Esophagus muscularis mucosa (tissue), 4 donors: ENCODE measurements at regions not wholly inside any gene's neighbourhood (a gene's known extent, or its start where the extent isn't known, plus 50 kb on each side); places are given as distances from the start of the nearest gene placed in this dataset.

Experiments used
- DNase-seq: peaks from one replicate; pipeline ENCODE4 v3.0.0-alpha.2; 2017; ENCODE audit errors: extremely low spot score
- H3K27ac ChIP-seq, 4 donors: fragments of 200-600 bp; sonication (generic); replicated peaks in 1 of 4; 1 replicate in 3 of 4; 2 replicates in 1 of 4; pipeline ENCODE4 v1.5.1; 2016 to 2019; ENCODE audit warnings: mild to moderate bottlenecking in 1 of 4
- H3K27me3 ChIP-seq, 4 donors: fragments of 200-600 bp; sonication (generic); one replicate each; pipeline versions ENCODE4 v1.5.1 to v1.6.0; 2016 to 2019
- H3K36me3 ChIP-seq, 4 donors: fragments of 200-600 bp; sonication (generic); one replicate each; pipeline ENCODE4 v1.5.1; 2016 to 2019
- H3K4me1 ChIP-seq, 4 donors: fragments of 200-600 bp; sonication (generic); one replicate each; pipeline ENCODE4 v1.5.1; 2016 to 2019
- H3K4me3 ChIP-seq, 4 donors: fragments of 200-600 bp; sonication (generic); 1 replicate in 2 of 4; 2 replicates in 2 of 4; pipeline ENCODE4 v1.5.1; 2016 to 2019; ENCODE audit warnings: mild to moderate bottlenecking in 4 of 4, moderate library complexity in 1 of 4
- H3K9me3 ChIP-seq, 4 donors: fragments of 200-600 bp; sonication (generic); 1 replicate in 3 of 4; 2 replicates in 1 of 4; pipeline ENCODE4 v1.5.1; 2016 to 2019
- EP300 ChIP-seq: sonication (generic); formaldehyde crosslinking; IDR thresholded peaks from one replicate; pipeline ENCODE4 v1.6.1; 2017; ENCODE audit warnings: antibody characterized with exemption
- POLR2A ChIP-seq: fragments of 450-650 bp; IDR thresholded peaks from one replicate; pipeline ENCODE4 v1.6.1; 2017; ENCODE audit warnings: antibody characterized with exemption, moderate library complexity, mild to moderate bottlenecking, low read depth
- POLR2AphosphoS5 ChIP-seq, 2 donors: sonication (generic); formaldehyde crosslinking; IDR thresholded peaks; one replicate each; pipeline ENCODE4 v1.6.1; 2017; ENCODE audit warnings: antibody characterized with exemption in 2 of 2
- WGBS: methylation state at CpG from one replicate; pipeline ENCODE4 v1.1.5; 2018; 5-methylcytosine and 5-hydroxymethylcytosine counted together
- intact Hi-C: fragments of 100-400 bp; cut with DNase I; formaldehyde crosslinking; loops from one replicate; pipeline ENCODE4 v1.15.1; 2023
- TF ChIP-seq, protein P1 (sequence below), 3 experiments: fragments of 200-600 bp in 2 of 3; fragments of 450-650 bp in 1 of 3; sonication (generic) in 2 of 3; IDR thresholded peaks; one replicate each; pipeline ENCODE4 v1.5.1; 2017 to 2019; ENCODE audit warnings: antibody characterized with exemption in 3 of 3, mild to moderate bottlenecking in 2 of 3, moderate library complexity in 1 of 3

DNA sequence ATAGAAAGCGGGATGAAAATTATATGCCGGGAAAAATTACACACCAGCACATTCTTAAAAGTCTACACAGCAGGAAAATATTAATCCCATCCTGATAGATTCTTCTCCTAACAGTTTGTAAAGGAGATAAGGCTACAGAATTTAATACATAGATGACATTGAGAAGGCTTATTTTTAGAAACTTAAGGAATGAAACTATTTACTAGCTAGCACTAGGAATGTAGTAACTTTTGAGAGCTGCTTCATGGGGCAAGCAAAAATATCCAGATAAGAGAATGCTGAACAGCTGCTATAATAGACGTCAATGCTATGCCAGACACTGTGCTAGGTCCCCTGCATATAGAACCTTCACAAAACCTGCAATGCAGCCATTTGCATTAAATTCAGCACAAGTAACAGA, 912.7 kb upstream of the NR2F2 start:
- 75% methylated on average over 3 of the region's 3 CpGs for WGBS
- no peak for DNase-seq
- H3K36me3 ChIP-seq: no peaks in the 10 kb centered on the region
- no peaks in the 10 kb centered on the region for H3K4me1 ChIP-seq
- no peaks in the 10 kb centered on the region for H3K9me3 ChIP-seq
- H3K27me3 ChIP-seq: no peaks in the 10 kb centered on the region
- intact Hi-C loops: no loop called here
- H3K4me3 ChIP-seq: no peak overlapping the region
- TF ChIP-seq POLR2AphosphoS5 (IDR thresholded peaks at IDR 0.05): no peak
- TF ChIP-seq EP300: no peak
- TF ChIP-seq POLR2A: no peak
- TF ChIP-seq, protein P1, sequence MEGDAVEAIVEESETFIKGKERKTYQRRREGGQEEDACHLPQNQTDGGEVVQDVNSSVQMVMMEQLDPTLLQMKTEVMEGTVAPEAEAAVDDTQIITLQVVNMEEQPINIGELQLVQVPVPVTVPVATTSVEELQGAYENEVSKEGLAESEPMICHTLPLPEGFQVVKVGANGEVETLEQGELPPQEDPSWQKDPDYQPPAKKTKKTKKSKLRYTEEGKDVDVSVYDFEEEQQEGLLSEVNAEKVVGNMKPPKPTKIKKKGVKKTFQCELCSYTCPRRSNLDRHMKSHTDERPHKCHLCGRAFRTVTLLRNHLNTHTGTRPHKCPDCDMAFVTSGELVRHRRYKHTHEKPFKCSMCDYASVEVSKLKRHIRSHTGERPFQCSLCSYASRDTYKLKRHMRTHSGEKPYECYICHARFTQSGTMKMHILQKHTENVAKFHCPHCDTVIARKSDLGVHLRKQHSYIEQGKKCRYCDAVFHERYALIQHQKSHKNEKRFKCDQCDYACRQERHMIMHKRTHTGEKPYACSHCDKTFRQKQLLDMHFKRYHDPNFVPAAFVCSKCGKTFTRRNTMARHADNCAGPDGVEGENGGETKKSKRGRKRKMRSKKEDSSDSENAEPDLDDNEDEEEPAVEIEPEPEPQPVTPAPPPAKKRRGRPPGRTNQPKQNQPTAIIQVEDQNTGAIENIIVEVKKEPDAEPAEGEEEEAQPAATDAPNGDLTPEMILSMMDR (IDR thresholded peaks at IDR 0.05): no peak
- no peak overlapping the region for H3K27ac ChIP-seq

DNA sequence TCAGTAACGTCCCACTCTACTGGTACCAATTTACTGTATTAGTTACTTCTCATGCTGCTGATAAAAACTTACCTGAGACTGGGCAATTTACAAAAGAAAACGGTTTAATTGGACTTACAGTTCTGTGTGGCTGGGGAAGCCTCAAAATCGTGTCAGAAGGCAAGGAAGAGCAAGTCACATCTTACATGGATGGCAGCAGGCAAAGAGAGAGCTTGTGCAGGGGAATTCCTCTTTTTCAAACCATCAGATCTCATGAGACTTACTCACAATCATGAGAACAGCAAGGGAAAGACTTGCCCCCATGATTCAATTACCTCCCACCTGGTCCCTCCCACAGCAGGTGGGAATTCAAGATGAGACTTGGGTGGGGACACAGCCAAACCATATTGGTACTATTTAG, 908.2 kb upstream of the NR2F2 start:
- 64% methylated on average over 3 of the region's 3 CpGs for WGBS
- intact Hi-C loops: no loop called here
- Histone ChIP-seq H3K36me3 (no peaks in the 10 kb centered on the region), H3K27ac (no peak overlapping the region), H3K4me3 (no peak overlapping the region), H3K4me1 (no peaks in the 10 kb centered on the region), H3K9me3 (no peaks in the 10 kb centered on the region), H3K27me3 (no peaks in the 10 kb centered on the region)
- TF ChIP-seq, protein P1 (IDR thresholded peaks at IDR 0.05): no peak
- TF ChIP-seq EP300 (no peak), POLR2A (no peak), POLR2AphosphoS5 (IDR thresholded peaks at IDR 0.05) (no peak)
- no peak for DNase-seq

DNA sequence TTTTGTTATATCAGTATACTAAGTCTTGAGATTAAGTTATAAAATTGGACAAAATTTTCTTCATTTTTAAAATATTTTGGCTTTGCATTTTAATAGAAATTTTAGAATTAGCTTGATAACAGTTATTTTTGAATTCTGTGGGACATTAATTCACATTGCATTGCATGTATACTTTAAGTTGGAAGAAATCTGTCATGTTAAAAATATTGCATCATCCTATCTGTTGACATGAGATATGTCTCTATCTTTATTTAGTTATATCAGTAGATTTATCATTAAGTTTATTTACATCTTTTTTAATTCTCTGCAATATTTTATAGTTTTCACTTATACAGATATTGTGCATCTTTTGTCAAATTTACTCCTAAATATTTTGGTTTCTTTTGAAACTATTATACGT, 904.6 kb upstream of the NR2F2 start:
- Histone ChIP-seq H3K27ac (no peak overlapping the region), H3K9me3 (no peaks in the 10 kb centered on the region), H3K4me3 (no peak overlapping the region), H3K4me1 (peaks cover 0 to 9% (median 4%) of the 10 kb centered on the region in 4 donors), H3K36me3 (no peaks in the 10 kb centered on the region), H3K27me3 (no peaks in the 10 kb centered on the region)
- 91% methylated on average over 1 of the region's 1 CpG for WGBS
- TF ChIP-seq POLR2A: no peak
- TF ChIP-seq EP300: no peak
- TF ChIP-seq POLR2AphosphoS5 (IDR thresholded peaks at IDR 0.05): no peak
- TF ChIP-seq, protein P1 (IDR thresholded peaks at IDR 0.05): no peak
- intact Hi-C loops: no loop called here
- no peak for DNase-seq

DNA sequence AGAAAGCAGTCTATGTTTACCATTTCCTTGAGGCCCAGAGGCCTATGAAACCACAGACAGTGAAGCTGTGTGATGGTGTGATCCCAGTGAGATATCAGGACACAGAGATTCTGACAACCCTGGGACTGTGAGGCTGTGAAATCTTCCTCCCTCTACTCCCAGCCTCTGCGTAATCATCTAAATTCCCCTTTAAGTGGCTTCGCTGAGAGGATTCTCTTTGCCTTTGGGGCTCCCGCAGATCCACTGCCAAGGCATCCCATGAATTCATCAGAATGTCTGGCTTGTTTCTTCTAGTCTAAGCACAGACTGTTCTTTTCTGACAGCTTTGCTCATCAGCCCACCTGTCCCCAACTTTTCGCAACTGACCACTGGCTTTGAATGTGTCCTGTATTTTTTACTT, 901.2 kb upstream of the NR2F2 start:
- TF ChIP-seq EP300: no peak
- TF ChIP-seq POLR2AphosphoS5 (IDR thresholded peaks at IDR 0.05): peak; percentile 70 to 78
- Histone ChIP-seq H3K4me3 (no peak overlapping the region), H3K36me3 (no peaks in the 10 kb centered on the region), H3K9me3 (no peaks in the 10 kb centered on the region), H3K27me3 (no peaks in the 10 kb centered on the region), H3K27ac (peak overlapping the region in 3 of 4 donors; percentile 42 to 68 (median 47)), H3K4me1 (peaks cover 3 to 29% (median 13%) of the 10 kb centered on the region in 4 donors)
- intact Hi-C loops: no loop called here
- 67% methylated on average over 4 of the region's 4 CpGs for WGBS
- no peak for DNase-seq

DNA sequence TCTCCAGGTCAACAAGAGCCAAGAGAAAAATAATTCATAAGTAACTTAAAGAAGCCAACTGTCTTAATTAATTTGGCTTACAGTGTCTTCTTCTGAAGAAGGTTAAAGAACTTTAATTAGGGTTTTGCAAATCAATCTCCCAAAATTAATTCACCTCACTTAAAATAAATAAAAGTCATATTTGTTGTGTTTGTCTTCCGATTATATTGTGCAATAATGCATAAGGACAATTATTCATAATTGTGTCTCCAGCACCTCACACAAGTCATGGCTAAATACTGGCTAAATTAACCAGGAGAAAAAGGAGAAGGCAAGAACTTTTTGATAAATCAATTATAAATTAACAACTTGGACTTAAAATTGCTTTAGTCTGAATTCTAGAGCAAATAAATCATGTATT, 899.0 kb upstream of the NR2F2 start:
- Histone ChIP-seq H3K27ac (no peak overlapping the region), H3K4me3 (no peak overlapping the region)
- 84% methylated on average over 1 of the region's 1 CpG for WGBS

More for the DNA sequence above, 899.0 kb upstream of the NR2F2 start:
- H3K36me3 ChIP-seq: no peaks in the 10 kb centered on the region
- H3K4me1 ChIP-seq: peaks cover 3 to 29% (median 13%) of the 10 kb centered on the region in 4 donors
- H3K27me3 ChIP-seq: no peaks in the 10 kb centered on the region
- TF ChIP-seq, protein P1 (IDR thresholded peaks at IDR 0.05): no peak
- no peak for TF ChIP-seq POLR2AphosphoS5 (IDR thresholded peaks at IDR 0.05)
- TF ChIP-seq POLR2A: no peak
- no peak for TF ChIP-seq EP300
- no peak for DNase-seq
- intact Hi-C loops: loop anchor here (10.0 kb wide), 2 partner anchors 167 to 893 kb away; no protein-coding TSS in a partner anchor
- no peaks in the 10 kb centered on the region for H3K9me3 ChIP-seq
